Mesenchymal stem cell (in vitro differentiated cells and primary cell): ENCODE measurements at regions not wholly inside any gene's neighbourhood (a gene's known extent, or its start where the extent isn't known, plus 50 kb on each side); places are given as distances from the start of the nearest gene placed in this dataset.
A peak's percentile ranks its signal among the peaks of the same experiment; 100 is the strongest.

Experiments used
- DNase-seq: peaks from one replicate; pipeline ENCODE4 v3.0.0-alpha.2; 2013
- H2AFZ ChIP-seq: one replicate; pipeline ENCODE4 v1.6.1; 2013; ENCODE audit warnings: low read depth, mild to moderate bottlenecking, control low read depth, inconsistent platforms, low read length, moderate library complexity
- H2AK5ac ChIP-seq: 2 replicates; pipeline ENCODE4 v1.6.1; 2013; ENCODE audit warnings: low read length, moderate library complexity, mild to moderate bottlenecking, inconsistent platforms; ENCODE audit not compliant: severe bottlenecking
- H2BK120ac ChIP-seq: one replicate; pipeline ENCODE4 v1.6.1; 2013; ENCODE audit warnings: low read depth, mild to moderate bottlenecking, inconsistent platforms, low read length, moderate library complexity
- H2BK12ac ChIP-seq, 2 experiments: one replicate each; pipeline ENCODE4 v1.6.1; 2013; ENCODE audit warnings: inconsistent platforms in 2 of 2, low read length in 2 of 2, mild to moderate bottlenecking in 2 of 2, moderate library complexity in 2 of 2, control low read depth in 1 of 2
- H2BK15ac ChIP-seq: one replicate; pipeline ENCODE4 v1.6.1; 2013; ENCODE audit warnings: mild to moderate bottlenecking, low read depth, inconsistent platforms; ENCODE audit not compliant: poor library complexity, severe bottlenecking
- H2BK5ac ChIP-seq: 2 replicates; pipeline ENCODE4 v1.6.1; 2013; ENCODE audit warnings: low read depth, mild to moderate bottlenecking, low read length, control low read depth, inconsistent platforms; ENCODE audit not compliant: poor library complexity, severe bottlenecking
- H3K14ac ChIP-seq, 2 experiments: one replicate each; pipeline ENCODE4 v1.6.1; 2013; ENCODE audit warnings: inconsistent platforms in 2 of 2, low read length in 2 of 2, control low read depth in 1 of 2, mild to moderate bottlenecking in 1 of 2, moderate library complexity in 1 of 2
- H3K18ac ChIP-seq, 2 experiments: one replicate each; pipeline ENCODE4 v1.6.1; 2013; ENCODE audit warnings: inconsistent platforms in 2 of 2, low read length in 2 of 2, control low read depth in 1 of 2, low read depth in 1 of 2, mild to moderate bottlenecking in 1 of 2
- H3K23ac ChIP-seq, 2 experiments: one replicate each; pipeline ENCODE4 v1.6.1; 2013; ENCODE audit warnings: inconsistent platforms in 2 of 2, low read length in 2 of 2, mild to moderate bottlenecking in 2 of 2, moderate library complexity in 2 of 2, control low read depth in 1 of 2
- H3K27ac ChIP-seq: 2 replicates; pipeline ENCODE4 v1.5.1; 2013; ENCODE audit warnings: mild to moderate bottlenecking, moderate library complexity, low read length, control low read depth, inconsistent platforms; ENCODE audit not compliant: poor library complexity, severe bottlenecking
- H3K27me3 ChIP-seq, 2 experiments: 2 replicates each; pipeline versions ENCODE4 v1.6.1 to v1.7.0; 2013; ENCODE audit warnings: low read length in 2 of 2, mild to moderate bottlenecking in 2 of 2, moderate library complexity in 2 of 2, control low read depth in 1 of 2, inconsistent platforms in 1 of 2; ENCODE audit not compliant: control insufficient read depth in 1 of 2, insufficient read depth in 1 of 2
- H3K36me3 ChIP-seq, 2 experiments: 2 replicates each; pipeline versions ENCODE4 v1.6.1 to v1.7.0; 2013; ENCODE audit warnings: low read length in 2 of 2, control low read depth in 1 of 2, inconsistent platforms in 1 of 2, low read depth in 1 of 2, mild to moderate bottlenecking in 1 of 2; ENCODE audit not compliant: insufficient read depth in 2 of 2, control insufficient read depth in 1 of 2
- H3K4ac ChIP-seq, 2 experiments: one replicate each; pipeline ENCODE4 v1.6.1; 2013; ENCODE audit warnings: inconsistent platforms in 2 of 2, low read length in 2 of 2, mild to moderate bottlenecking in 2 of 2, moderate library complexity in 2 of 2, control low read depth in 1 of 2, low read depth in 1 of 2
- H3K4me1 ChIP-seq: 2 replicates; pipeline ENCODE4 v1.6.1; 2013; ENCODE audit warnings: low read depth, low read length, control low read depth; ENCODE audit not compliant: control insufficient read depth, insufficient read depth
- H3K4me2 ChIP-seq: 2 replicates; pipeline ENCODE4 v1.6.1; 2013; ENCODE audit warnings: low read length, mild to moderate bottlenecking, inconsistent platforms; ENCODE audit not compliant: poor library complexity, severe bottlenecking
- H3K4me3 ChIP-seq, 2 experiments: 2 replicates each; pipeline versions ENCODE4 v1.5.1 to v1.7.0; 2013; ENCODE audit warnings: low read length in 2 of 2, mild to moderate bottlenecking in 2 of 2, control low read depth in 1 of 2, low read depth in 1 of 2; ENCODE audit not compliant: insufficient read depth in 1 of 2
- H3K79me1 ChIP-seq: replicated peaks from 2 replicates; pipeline ENCODE4 v1.6.1; 2013; ENCODE audit warnings: mild to moderate bottlenecking, control low read depth, low read length, inconsistent platforms; ENCODE audit not compliant: poor library complexity, severe bottlenecking
- H3K9ac ChIP-seq: 2 replicates; pipeline ENCODE4 v1.7.0; 2013; ENCODE audit warnings: mild to moderate bottlenecking, low read length, moderate library complexity
- H3K9me3 ChIP-seq: 2 replicates; pipeline ENCODE4 v1.7.0; 2013; ENCODE audit warnings: mild to moderate bottlenecking, low read length; ENCODE audit not compliant: control insufficient read depth
- H4K8ac ChIP-seq: one replicate; pipeline ENCODE4 v1.6.1; 2013; ENCODE audit warnings: inconsistent platforms, mild to moderate bottlenecking, low read length, moderate library complexity
- H4K91ac ChIP-seq: one replicate; pipeline ENCODE4 v1.6.1; 2013; ENCODE audit warnings: mild to moderate bottlenecking, low read length, inconsistent platforms
- WGBS: methylation state at CpG from one replicate; pipeline ENCODE4 v1.1.7; 2013; ENCODE audit warnings: mixed read lengths; 5-methylcytosine and 5-hydroxymethylcytosine counted together

- peak overlapping the region; percentile 22 for H2BK120ac ChIP-seq
- no peak overlapping the region for H2AK5ac ChIP-seq
- H4K91ac ChIP-seq: no peak overlapping the region
- 0% methylated on average over 4 of the region's 6 CpGs for WGBS
- H3K9ac ChIP-seq: peak overlapping the region; percentile 57
- H3K27me3 ChIP-seq: peaks cover 3 to 9% of the 10 kb centered on the region in 2 experiments
- H3K27ac ChIP-seq: peak overlapping the region; percentile 89
- no peak overlapping the region for H2BK12ac ChIP-seq
- peak overlapping the region; percentile 66 for H4K8ac ChIP-seq
- no peaks in the 10 kb centered on the region for H3K79me1 ChIP-seq
- H3K4me1 ChIP-seq: peaks cover 22% of the 10 kb centered on the region
- DNase-seq: peak; percentile 87
- H2BK15ac ChIP-seq: no peak overlapping the region
- H3K4me3 ChIP-seq: no peak overlapping the region
- H2AFZ ChIP-seq: no peak overlapping the region
- H3K4ac ChIP-seq: no peak overlapping the region
- peak overlapping the region; percentile 85 for H2BK5ac ChIP-seq
- no peak overlapping the region for H3K23ac ChIP-seq
- peaks cover 5% of the 10 kb centered on the region for H3K9me3 ChIP-seq
- no peak overlapping the region for H3K14ac ChIP-seq
- no peaks in the 10 kb centered on the region for H3K36me3 ChIP-seq
- H3K4me2 ChIP-seq: no peak overlapping the region
- H3K18ac ChIP-seq: peak overlapping the region in 1 of 2 experiments; percentile 34
Measured at GRCh38 chr3:72273615-72274014, 488.7 kb upstream of the PROK2 start.

DNA sequence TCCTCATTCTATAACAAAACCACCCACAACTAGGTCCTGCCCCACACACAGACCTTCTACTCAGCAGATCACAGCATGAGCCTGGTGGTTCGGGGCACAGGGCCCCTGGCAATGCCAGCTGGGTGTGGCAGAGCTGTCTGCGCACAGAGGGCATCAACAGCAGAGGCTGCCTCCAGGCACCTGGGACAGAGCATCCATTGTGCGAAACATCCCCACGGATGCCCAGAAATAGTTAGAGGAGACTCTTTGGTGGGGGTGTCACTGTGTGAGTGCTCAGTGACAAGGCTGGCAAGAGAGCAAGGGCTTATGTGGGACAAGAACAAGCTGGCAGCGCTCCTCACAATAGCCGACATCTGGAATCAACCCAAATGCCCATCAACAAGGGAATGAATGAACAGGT, 487.4 kb upstream of the PROK2 start:
- H3K9ac ChIP-seq: no peak overlapping the region
- H3K4me2 ChIP-seq: no peak overlapping the region
- H2BK12ac ChIP-seq: peak overlapping the region; percentile 32 to 94
- peak overlapping the region; percentile 45 for H4K8ac ChIP-seq
- DNase-seq: no peak
- no peak overlapping the region for H3K4me3 ChIP-seq
- peak overlapping the region; percentile 10 to 29 for H3K4ac ChIP-seq
- H3K79me1 ChIP-seq: no peaks in the 10 kb centered on the region
- H3K27ac ChIP-seq: no peak overlapping the region
- no peak overlapping the region for H3K23ac ChIP-seq
- peak overlapping the region; percentile 91 for H2BK15ac ChIP-seq
- 94% methylated on average over 5 of the region's 6 CpGs for WGBS
- H3K9me3 ChIP-seq: peaks cover 3% of the 10 kb centered on the region
- H3K27me3 ChIP-seq: peaks cover 0 to 7% of the 10 kb centered on the region in 2 experiments
- peak overlapping the region in 1 of 2 experiments; percentile 9 for H3K14ac ChIP-seq
- H4K91ac ChIP-seq: peak overlapping the region; percentile 93
- H3K4me1 ChIP-seq: peaks cover 22% of the 10 kb centered on the region
- H2AK5ac ChIP-seq: peak overlapping the region; percentile 46
- peak overlapping the region; percentile 92 for H2BK120ac ChIP-seq
- H2AFZ ChIP-seq: no peak overlapping the region
- H3K36me3 ChIP-seq: no peaks in the 10 kb centered on the region
- H2BK5ac ChIP-seq: no peak overlapping the region
- H3K18ac ChIP-seq: peak overlapping the region; percentile 76 to 85

DNA sequence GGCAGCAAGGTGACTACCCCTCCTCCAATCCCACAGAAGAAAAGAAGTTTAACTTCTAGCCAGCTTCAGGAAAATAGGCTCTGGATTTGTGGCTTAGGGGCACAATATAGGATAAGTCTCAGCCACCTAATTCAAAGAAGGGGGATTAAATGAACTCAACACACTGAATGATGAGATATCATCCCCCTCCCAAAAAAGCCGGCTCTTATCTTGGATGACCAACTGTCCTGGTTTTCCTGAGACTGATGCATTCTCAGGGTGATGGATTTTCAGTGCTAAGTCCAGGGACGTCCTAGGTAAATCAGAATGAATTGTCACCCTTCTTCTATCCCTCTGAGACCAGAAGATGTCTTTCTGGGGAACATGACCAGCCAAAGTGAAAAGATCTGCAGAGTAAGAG, 487.0 kb upstream of the PROK2 start:
- Histone ChIP-seq H2BK5ac (no peak overlapping the region), H3K18ac (peak overlapping the region; percentile 76 to 85), H3K14ac (no peak overlapping the region), H3K27ac (no peak overlapping the region), H2AFZ (no peak overlapping the region), H4K8ac (no peak overlapping the region), H3K4ac (peak overlapping the region; percentile 10 to 33), H2BK15ac (no peak overlapping the region), H4K91ac (peak overlapping the region; percentile 93), H3K4me2 (no peak overlapping the region), H3K27me3 (peaks cover 0 to 4% of the 10 kb centered on the region in 2 experiments), H3K36me3 (no peaks in the 10 kb centered on the region), H2BK12ac (peak overlapping the region; percentile 32 to 94), H3K23ac (no peak overlapping the region), H3K9ac (no peak overlapping the region), H3K9me3 (no peaks in the 10 kb centered on the region), H3K4me3 (no peak overlapping the region), H3K4me1 (peaks cover 22% of the 10 kb centered on the region), H2BK120ac (peak overlapping the region; percentile 11), H2AK5ac (peak overlapping the region; percentile 46), H3K79me1 (no peaks in the 10 kb centered on the region)
- WGBS: 90% methylated on average over 2 of the region's 2 CpGs
- no peak for DNase-seq

- Histone ChIP-seq H3K14ac (peak overlapping the region in 1 of 2 experiments; percentile 73), H3K4me3 (no peak overlapping the region), H2BK120ac (peak overlapping the region; percentile 54), H3K27ac (no peak overlapping the region), H3K9me3 (no peaks in the 10 kb centered on the region), H4K8ac (peak overlapping the region; percentile 66), H3K36me3 (no peaks in the 10 kb centered on the region), H3K23ac (no peak overlapping the region), H3K27me3 (peaks cover 0 to 4% of the 10 kb centered on the region in 2 experiments), H2BK15ac (peak overlapping the region; percentile 95), H4K91ac (peak overlapping the region; percentile 70), H3K4ac (peak overlapping the region; percentile 63 to 66), H2AK5ac (peak overlapping the region; percentile 71), H3K9ac (no peak overlapping the region), H3K4me1 (peaks cover 22% of the 10 kb centered on the region), H3K79me1 (no peaks in the 10 kb centered on the region), H2BK12ac (peak overlapping the region; percentile 40 to 99), H3K4me2 (no peak overlapping the region), H2BK5ac (no peak overlapping the region), H3K18ac (peak overlapping the region in 1 of 2 experiments; percentile 75), H2AFZ (no peak overlapping the region)
- 95% methylated on average over 6 of the region's 6 CpGs for WGBS
- DNase-seq: no peak
Measured at GRCh38 chr3:72271216-72271615, 486.3 kb upstream of the PROK2 start.
